ENCODE measurements at regions not wholly inside any gene's neighbourhood (a gene's known extent, or its start where the extent isn't known, plus 50 kb on each side); places are given as distances from the start of the nearest gene placed in this dataset.

GRCh38 chr2:67631483-67631882, 234.3 kb downstream of the ETAA1 start:
- TF ChIP-seq CTCF (IDR thresholded peaks at IDR 0.05), result no peak
- Mint-ChIP-seq H3K4me3 (ENCODE audit: unreplicated experiment) (no peak overlapping the region), H3K27ac (ENCODE audit: unreplicated experiment) (no peak overlapping the region), H3K4me1 (ENCODE audit: unreplicated experiment) (no peaks in the 10 kb centered on the region), H3K36me3 (ENCODE audit: unreplicated experiment) (no peaks in the 10 kb centered on the region), H3K9me3 (ENCODE audit: unreplicated experiment) (no peaks in the 10 kb centered on the region), H3K27me3 (ENCODE audit: unreplicated experiment) (peaks cover 27% of the 10 kb centered on the region)
- no peak for DNase-seq (ENCODE audit: extremely low spot score, unreplicated experiment)

- H3K9me3 Mint-ChIP-seq (ENCODE audit: unreplicated experiment), result no peaks in the 10 kb centered on the region
- TF ChIP-seq CTCF (IDR thresholded peaks at IDR 0.05), result no peak
- H3K27me3 Mint-ChIP-seq (ENCODE audit: unreplicated experiment), result peaks cover 30% of the 10 kb centered on the region
- no peaks in the 10 kb centered on the region for H3K4me1 Mint-ChIP-seq (ENCODE audit: unreplicated experiment)
- no peak for DNase-seq (ENCODE audit: extremely low spot score, unreplicated experiment)
- no peak overlapping the region for H3K27ac Mint-ChIP-seq (ENCODE audit: unreplicated experiment)
- H3K36me3 Mint-ChIP-seq (ENCODE audit: unreplicated experiment), result no peaks in the 10 kb centered on the region
- no peak overlapping the region for H3K4me3 Mint-ChIP-seq (ENCODE audit: unreplicated experiment)
Observed at GRCh38 chr2:67633212-67633856, 236.2 kb downstream of the ETAA1 start.

- H3K27ac Mint-ChIP-seq (ENCODE audit: unreplicated experiment), result no peak overlapping the region
- no peak overlapping the region for H3K4me3 Mint-ChIP-seq (ENCODE audit: unreplicated experiment)
- H3K27me3 Mint-ChIP-seq (ENCODE audit: unreplicated experiment), result peaks cover 35% of the 10 kb centered on the region
- no peaks in the 10 kb centered on the region for H3K4me1 Mint-ChIP-seq (ENCODE audit: unreplicated experiment)
- no peak for TF ChIP-seq CTCF (IDR thresholded peaks at IDR 0.05)
- H3K9me3 Mint-ChIP-seq (ENCODE audit: unreplicated experiment), result no peaks in the 10 kb centered on the region
- no peak for DNase-seq (ENCODE audit: extremely low spot score, unreplicated experiment)
- no peaks in the 10 kb centered on the region for H3K36me3 Mint-ChIP-seq (ENCODE audit: unreplicated experiment)
Observed at GRCh38 chr2:67638146-67638545, 241.0 kb downstream of the ETAA1 start.

GRCh38 chr2:67641312-67642045, 244.3 kb downstream of the ETAA1 start:
- H3K4me3 Mint-ChIP-seq (ENCODE audit: unreplicated experiment), result no peak overlapping the region
- H3K27ac Mint-ChIP-seq (ENCODE audit: unreplicated experiment), result no peak overlapping the region
- no peak for DNase-seq (ENCODE audit: extremely low spot score, unreplicated experiment)
- no peak for TF ChIP-seq CTCF (IDR thresholded peaks at IDR 0.05)
- H3K27me3 Mint-ChIP-seq (ENCODE audit: unreplicated experiment), result peaks cover 33% of the 10 kb centered on the region
- H3K4me1 Mint-ChIP-seq (ENCODE audit: unreplicated experiment), result no peaks in the 10 kb centered on the region
- no peaks in the 10 kb centered on the region for H3K36me3 Mint-ChIP-seq (ENCODE audit: unreplicated experiment)
- no peaks in the 10 kb centered on the region for H3K9me3 Mint-ChIP-seq (ENCODE audit: unreplicated experiment)

GRCh38 chr2:67642046-67642382, 244.9 kb downstream of the ETAA1 start:
- no peaks in the 10 kb centered on the region for H3K36me3 Mint-ChIP-seq (ENCODE audit: unreplicated experiment)
- no peak overlapping the region for H3K27ac Mint-ChIP-seq (ENCODE audit: unreplicated experiment)
- no peak for TF ChIP-seq CTCF (IDR thresholded peaks at IDR 0.05)
- no peaks in the 10 kb centered on the region for H3K4me1 Mint-ChIP-seq (ENCODE audit: unreplicated experiment)
- no peaks in the 10 kb centered on the region for H3K9me3 Mint-ChIP-seq (ENCODE audit: unreplicated experiment)
- DNase-seq (ENCODE audit: extremely low spot score, unreplicated experiment), result no peak
- no peak overlapping the region for H3K4me3 Mint-ChIP-seq (ENCODE audit: unreplicated experiment)
- peaks cover 33% of the 10 kb centered on the region for H3K27me3 Mint-ChIP-seq (ENCODE audit: unreplicated experiment)

All from osteocyte (in vitro differentiated cells).